WI38 (cell line): ENCODE measurements at regions not wholly inside any gene's neighbourhood (a gene's known extent, or its start where the extent isn't known, plus 50 kb on each side); places are given as distances from the start of the nearest gene placed in this dataset.
"Not testable (repeated sequence)": the region's sequence is repeated elsewhere in the genome, so short reads cannot be mapped to it uniquely, and the experiment has no call there.

Experiments used
- H3K4me3 ChIP-seq: 2 replicates; pipeline ENCODE4 v1.5.1; 2011; ENCODE audit warnings: low read depth, mild to moderate bottlenecking, control low read depth, low read length
- CTCF ChIP-seq: IDR thresholded peaks from 2 replicates; pipeline ENCODE4 v1.5.1; 2012; ENCODE audit warnings: low read depth, mild to moderate bottlenecking, control low read depth, low read length

DNA sequence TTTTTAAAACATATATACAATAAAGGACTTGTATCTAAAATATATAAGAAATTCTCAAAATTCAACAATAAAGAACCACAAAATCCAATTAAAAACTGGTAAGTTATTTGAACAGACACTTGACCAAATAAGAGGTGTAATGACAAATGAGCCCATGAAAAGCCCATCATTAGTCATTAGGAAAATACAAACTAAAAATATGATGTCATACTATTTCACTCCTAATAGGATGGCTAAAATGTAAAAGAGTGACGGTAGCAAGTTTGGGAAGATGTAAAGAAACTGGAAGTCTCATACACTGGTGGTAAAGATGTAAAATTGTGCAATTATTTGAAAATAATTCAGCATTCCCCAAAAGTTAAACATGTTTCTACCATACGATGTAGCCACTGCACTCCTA, 1095.3 kb upstream of the CDH8 start:
- H3K4me3 ChIP-seq = no peak overlapping the region
- no peak for TF ChIP-seq CTCF

DNA sequence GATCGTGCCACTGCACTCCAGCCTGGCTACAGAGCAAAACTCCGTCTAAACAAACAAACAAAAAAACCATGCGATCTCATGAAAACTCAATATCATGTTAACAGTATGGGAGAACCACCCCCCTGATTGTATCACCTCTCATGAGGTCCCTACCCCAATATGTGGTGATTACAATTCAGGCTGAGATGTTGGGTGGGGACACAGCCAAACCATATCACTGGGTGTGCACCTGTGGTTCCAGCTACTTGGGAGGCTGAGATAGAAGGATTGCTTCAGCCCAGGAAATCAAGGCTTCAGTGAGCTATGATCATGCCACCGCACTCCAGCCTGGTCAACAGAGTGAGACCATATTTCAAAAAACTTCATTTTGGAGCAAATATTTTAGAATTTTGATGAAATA, 1094.7 kb upstream of the CDH8 start:
- no peak overlapping the region for H3K4me3 ChIP-seq
- TF ChIP-seq CTCF = no peak

DNA sequence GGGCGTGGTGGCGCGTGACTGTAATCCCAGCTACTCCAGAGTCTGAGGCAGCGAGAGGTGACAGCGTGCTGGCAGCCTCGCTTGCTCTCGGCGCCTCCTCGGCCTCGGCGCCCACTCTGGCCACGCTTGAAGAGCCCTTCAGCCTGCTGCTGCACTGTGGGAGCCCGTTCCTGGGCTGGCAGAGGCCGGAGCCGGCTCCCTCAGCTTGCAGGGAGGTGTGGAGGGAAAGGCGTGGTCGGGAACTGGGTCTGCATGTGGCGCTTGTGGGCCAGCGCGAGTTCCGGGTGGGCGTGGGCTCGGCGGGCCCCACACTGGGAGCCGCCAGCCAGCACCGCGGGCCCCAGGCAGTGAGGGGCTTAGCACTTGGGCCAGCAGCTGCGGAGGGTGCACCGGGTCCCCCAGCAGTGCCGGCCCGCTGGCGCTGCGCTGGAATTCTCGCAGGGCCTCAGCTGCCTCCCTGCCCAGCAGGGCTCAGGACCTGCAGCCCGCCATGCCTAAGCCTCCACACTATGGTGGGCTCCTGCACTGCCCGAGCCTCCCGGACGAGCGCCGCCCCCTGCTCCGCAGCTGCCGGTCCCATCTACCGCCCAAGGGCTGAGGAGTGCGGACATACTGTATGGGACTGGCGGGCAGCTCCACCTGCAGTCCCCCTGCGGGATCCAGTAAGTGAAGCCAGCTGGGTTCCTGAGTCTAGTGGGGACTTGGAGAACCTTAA, 1093.3 kb upstream of the CDH8 start:
- no peak overlapping the region for H3K4me3 ChIP-seq
- no peak for TF ChIP-seq CTCF

- H3K4me3 ChIP-seq = not testable (repeated sequence)
These were observed 1083.7 kb upstream of the CDH8 start for GRCh38 chr16:63119905-63120304.

GRCh38 chr16:63100082-63100481, 1063.8 kb upstream of the CDH8 start:
- no peak overlapping the region for H3K4me3 ChIP-seq
- TF ChIP-seq CTCF = no peak

DNA sequence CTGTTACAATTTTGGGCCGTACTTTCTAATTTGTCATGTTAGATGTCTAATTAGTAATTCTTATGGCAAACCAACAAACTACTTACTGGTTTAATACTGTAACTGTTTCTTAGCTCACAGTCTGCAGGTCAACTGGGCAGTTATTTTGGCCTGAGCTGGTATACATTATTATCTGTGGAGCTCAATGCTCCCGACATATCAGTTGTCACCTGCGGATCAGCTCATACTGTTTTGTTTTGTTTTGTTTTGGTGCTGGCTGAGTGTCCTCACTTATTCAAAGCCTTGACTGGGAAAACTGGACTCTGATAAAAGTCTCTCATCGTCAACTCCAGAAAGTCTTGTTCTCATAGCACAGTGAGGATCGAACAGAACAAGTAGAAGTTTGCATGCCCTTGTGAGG, 1060.6 kb upstream of the CDH8 start:
- H3K4me3 ChIP-seq = no peak overlapping the region
- no peak for TF ChIP-seq CTCF

GRCh38 chr16:63092736-63093135, 1056.5 kb upstream of the CDH8 start:
- TF ChIP-seq CTCF = no peak
- no peak overlapping the region for H3K4me3 ChIP-seq

DNA sequence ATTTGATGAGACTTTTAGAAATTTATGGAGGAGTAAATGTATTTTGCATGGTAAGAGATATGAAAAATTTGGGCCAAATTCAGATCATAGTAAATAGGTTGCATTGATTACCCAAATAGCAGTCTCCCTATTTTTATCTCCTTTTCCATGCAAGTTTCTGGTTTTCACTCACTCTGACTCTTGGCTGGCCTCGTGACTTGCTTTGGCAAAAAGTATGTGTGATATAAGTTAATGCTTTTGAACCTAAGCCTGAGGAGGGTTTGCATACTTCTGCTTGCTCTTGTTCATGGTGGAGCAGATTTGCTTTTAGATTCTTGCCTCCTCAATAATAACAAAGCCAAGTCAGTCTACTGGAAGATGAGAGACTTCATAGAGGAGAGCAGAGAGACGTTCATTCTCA, 1045.9 kb upstream of the CDH8 start:
- H3K4me3 ChIP-seq = no peak overlapping the region

More for the DNA sequence above, 1045.9 kb upstream of the CDH8 start:
- TF ChIP-seq CTCF = no peak
